Right lobe of liver (tissue), 6 donors: ENCODE measurements at regions not wholly inside any gene's neighbourhood (a gene's known extent, or its start where the extent isn't known, plus 50 kb on each side); places are given as distances from the start of the nearest gene placed in this dataset.

ENCODE experiments used
- ATAC-seq, 4 donors: fragments of 200-7000 bp; cut with Tn5 transposase; one replicate each; pipeline ENCODE4 v1.9.1; 2020; ENCODE audit warnings: mild to moderate bottlenecking in 4 of 4, moderate library complexity in 4 of 4
- DNase-seq, 3 donors: peaks; one replicate each; pipeline ENCODE4 v3.0.0-alpha.2; 2020
- H3K27ac ChIP-seq, 3 donors: fragments of 200-600 bp; one replicate each; pipeline ENCODE4 v1.8.0; 2022
- H3K27me3 ChIP-seq, 2 donors: fragments of 200-600 bp; one replicate each; pipeline ENCODE4 v1.8.0; 2022
- H3K36me3 ChIP-seq, 4 donors: fragments of 200-600 bp; sonication (generic) in 1 of 4; one replicate each; pipeline versions ENCODE4 v1.5.1 to v1.8.0; 2017 to 2022; ENCODE audit warnings: control low read depth in 1 of 4
- H3K4me1 ChIP-seq, 4 donors: fragments of 200-600 bp; sonication (generic) in 1 of 4; one replicate each; pipeline versions ENCODE4 v1.5.1 to v1.8.0; 2017 to 2022; ENCODE audit warnings: control low read depth in 1 of 4
- H3K4me3 ChIP-seq, 3 donors: fragments of 200-600 bp; one replicate each; pipeline ENCODE4 v1.8.0; 2022
- H3K9me3 ChIP-seq, 4 donors: fragments of 200-600 bp; sonication (generic) in 1 of 4; one replicate each; pipeline versions ENCODE4 v1.5.1 to v1.8.0; 2017 to 2022; ENCODE audit warnings: control low read depth in 1 of 4
- CTCF ChIP-seq, 4 donors: fragments of 200-600 bp in 3 of 4; fragments of 450-650 bp in 1 of 4; IDR thresholded peaks; one replicate each; pipeline versions ENCODE4 v1.5.1 to v1.8.0; 2016 to 2022; ENCODE audit warnings: antibody characterized with exemption in 4 of 4, mild to moderate bottlenecking in 2 of 4
- POLR2A ChIP-seq: fragments of 450-650 bp; IDR thresholded peaks from one replicate; pipeline ENCODE4 v1.6.1; 2017; ENCODE audit warnings: antibody characterized with exemption, mild to moderate bottlenecking
- WGBS: methylation state at CpG from one replicate; pipeline ENCODE4 v1.1.6; 2018; ENCODE audit warnings: low coverage, low lambda C conversion rate; ENCODE audit not compliant: insufficient coverage; ENCODE audit errors: missing lambda C conversion rate; 5-methylcytosine and 5-hydroxymethylcytosine counted together
- intact Hi-C, 2 donors: fragments of 100-400 bp; cut with DNase I; formaldehyde crosslinking; loops; one replicate each; pipeline versions ENCODE4 v1.11.2 to v1.14.1; 2022
- donor health status: DM: no; HTN: yes; CAD: no.
- donor health status: DM: no; HTN: no; CAD: no.
- donor health status: DM: no; HTN: no; CAD: no.
- donor health status: DM: no; HTN: yes; CAD: no.
- donor health status: DM: no; HTN: yes; CAD: no.

- TF ChIP-seq CTCF (IDR thresholded peaks at IDR 0.05) (no peak), POLR2A (no peak)
- 47% methylated on average over 6 of the region's 6 CpGs for WGBS
- ATAC-seq (no peak), DNase-seq (no peak)
- intact Hi-C loops: no loop called here
- Histone ChIP-seq H3K9me3 (no peaks in the 10 kb centered on the region), H3K27me3 (no peaks in the 10 kb centered on the region), H3K27ac (no peak overlapping the region), H3K4me1 (no peaks in the 10 kb centered on the region), H3K4me3 (no peak overlapping the region), H3K36me3 (no peaks in the 10 kb centered on the region)
Measured at GRCh38 chr3:8156138-8156537, 345.5 kb upstream of the LMCD1 start.

GRCh38 chr3:8156831-8157230, 344.8 kb upstream of the LMCD1 start:
- no peak overlapping the region for H3K4me3 ChIP-seq
- DNase-seq (no peak), ATAC-seq (no peak)
- H3K36me3 ChIP-seq: no peaks in the 10 kb centered on the region
- no peak overlapping the region for H3K27ac ChIP-seq
- H3K4me1 ChIP-seq: no peaks in the 10 kb centered on the region
- intact Hi-C loops: no loop called here
- H3K9me3 ChIP-seq: no peaks in the 10 kb centered on the region
- TF ChIP-seq POLR2A (no peak), CTCF (IDR thresholded peaks at IDR 0.05) (no peak)
- H3K27me3 ChIP-seq: no peaks in the 10 kb centered on the region
- 90% methylated on average over 2 of the region's 2 CpGs for whole genome bisulfite sequencing

GRCh38 chr3:8157640-8158039, 344.0 kb upstream of the LMCD1 start:
- Histone ChIP-seq H3K27ac (no peak overlapping the region), H3K4me3 (no peak overlapping the region), H3K36me3 (no peaks in the 10 kb centered on the region), H3K9me3 (no peaks in the 10 kb centered on the region), H3K27me3 (no peaks in the 10 kb centered on the region), H3K4me1 (no peaks in the 10 kb centered on the region)
- no peak for DNase-seq
- intact Hi-C loops: no loop called here
- no peak for TF ChIP-seq CTCF (IDR thresholded peaks at IDR 0.05)
- TF ChIP-seq POLR2A: no peak
- ATAC-seq: no peak
- 68% methylated on average over 4 of the region's 4 CpGs for WGBS

- TF ChIP-seq CTCF (IDR thresholded peaks at IDR 0.05) (no peak), POLR2A (no peak)
- H3K9me3 ChIP-seq: no peaks in the 10 kb centered on the region
- 80% methylated on average over 1 of the region's 1 CpG for WGBS
- no peaks in the 10 kb centered on the region for H3K27me3 ChIP-seq
- no peak for DNase-seq
- no peaks in the 10 kb centered on the region for H3K36me3 ChIP-seq
- no peak for ATAC-seq
- no peak overlapping the region for H3K4me3 ChIP-seq
- no peaks in the 10 kb centered on the region for H3K4me1 ChIP-seq
- intact Hi-C loops: no loop called here
- no peak overlapping the region for H3K27ac ChIP-seq
Measured at GRCh38 chr3:8164145-8164544, 337.5 kb upstream of the LMCD1 start.

- intact Hi-C loops: no loop called here
- no peak overlapping the region for H3K4me3 ChIP-seq
- no peaks in the 10 kb centered on the region for H3K9me3 ChIP-seq
- no peaks in the 10 kb centered on the region for H3K27me3 ChIP-seq
- no peaks in the 10 kb centered on the region for H3K4me1 ChIP-seq
- DNase-seq (no peak), ATAC-seq (no peak)
- no peaks in the 10 kb centered on the region for H3K36me3 ChIP-seq
- WGBS: 69% methylated on average over 2 of the region's 2 CpGs
- H3K27ac ChIP-seq: no peak overlapping the region
- no peak for TF ChIP-seq POLR2A
- no peak for TF ChIP-seq CTCF (IDR thresholded peaks at IDR 0.05)
Measured at GRCh38 chr3:8166014-8166413, 335.6 kb upstream of the LMCD1 start.
